GM21737 (cell line): ENCODE measurements at regions not wholly inside any gene's neighbourhood (a gene's known extent, or its start where the extent isn't known, plus 50 kb on each side); places are given as distances from the start of the nearest gene placed in this dataset.

ENCODE experiments used
- ATAC-seq: cut with Tn5 transposase; IDR thresholded peaks from one replicate; pipeline ENCODE4 v1.9.1; 2021; ENCODE audit warnings: mild to moderate bottlenecking, moderate library complexity; ENCODE audit not compliant: unreplicated experiment

DNA sequence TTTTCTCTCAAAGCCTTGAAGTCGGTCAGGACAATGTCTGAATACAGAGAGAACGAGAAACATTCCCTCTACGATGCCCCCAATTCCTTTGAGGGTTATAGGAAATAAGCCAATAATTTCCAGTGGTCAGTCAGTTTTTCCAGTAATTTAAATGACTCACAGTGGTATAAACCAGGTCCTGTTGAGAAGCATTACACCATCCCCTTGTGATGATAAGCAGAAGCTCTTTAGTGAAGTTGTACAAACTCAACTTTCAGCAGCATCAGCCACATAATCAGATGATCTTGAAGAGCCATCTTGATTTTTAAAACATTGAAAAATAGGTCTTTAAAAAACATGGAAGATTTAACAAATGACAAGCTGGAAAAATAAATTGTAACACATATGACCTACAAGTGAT, 173.9 kb upstream of the ZNF462 start:
- no peak for ATAC-seq

DNA sequence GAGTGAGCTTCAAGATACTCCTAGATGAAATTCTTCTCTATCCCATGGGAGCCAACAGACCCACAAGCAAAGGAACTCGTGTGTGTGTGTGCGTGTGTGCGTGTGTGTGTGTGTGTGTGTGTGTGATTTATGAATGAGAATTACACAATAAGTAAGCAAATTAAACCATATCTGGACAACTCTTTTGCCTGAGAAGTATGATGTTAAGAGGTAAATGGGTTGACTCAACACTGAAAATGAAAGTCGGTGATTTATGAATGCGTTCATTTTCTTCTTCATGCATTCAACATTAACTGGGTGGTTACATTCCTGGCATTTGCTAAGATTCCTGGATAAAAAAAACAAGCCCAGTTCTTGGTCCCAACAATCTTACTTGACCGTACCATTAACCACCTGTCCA, 171.3 kb upstream of the ZNF462 start:
- ATAC-seq, result no peak

- ATAC-seq, result no peak
Measured at GRCh38 chr9:106693558-106693957, 169.4 kb upstream of the ZNF462 start.

DNA sequence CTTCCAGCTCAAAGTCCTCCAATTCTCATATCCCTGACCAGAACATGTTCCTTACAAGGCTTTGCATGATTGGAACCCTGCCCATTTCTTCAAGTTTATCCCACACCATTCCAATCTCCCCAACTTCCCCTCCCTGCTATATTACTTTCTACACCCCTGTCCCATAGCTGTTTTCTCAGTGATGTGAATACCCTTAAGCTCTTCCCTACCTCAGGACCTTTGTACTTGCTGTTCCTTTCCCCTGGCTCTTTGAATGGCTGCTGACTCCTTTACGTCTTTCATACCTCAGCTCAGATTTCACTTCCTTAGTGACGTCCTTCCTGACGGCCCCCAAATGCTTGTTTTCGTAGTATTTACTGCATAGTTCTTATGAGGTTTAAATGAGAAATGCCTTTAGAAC, 166.2 kb upstream of the ZNF462 start:
- ATAC-seq, result no peak

GRCh38 chr9:106697390-106697749, 165.6 kb upstream of the ZNF462 start:
- no peak for ATAC-seq

- ATAC-seq, result no peak
Measured at GRCh38 chr9:106697750-106698502, 165.0 kb upstream of the ZNF462 start.

DNA sequence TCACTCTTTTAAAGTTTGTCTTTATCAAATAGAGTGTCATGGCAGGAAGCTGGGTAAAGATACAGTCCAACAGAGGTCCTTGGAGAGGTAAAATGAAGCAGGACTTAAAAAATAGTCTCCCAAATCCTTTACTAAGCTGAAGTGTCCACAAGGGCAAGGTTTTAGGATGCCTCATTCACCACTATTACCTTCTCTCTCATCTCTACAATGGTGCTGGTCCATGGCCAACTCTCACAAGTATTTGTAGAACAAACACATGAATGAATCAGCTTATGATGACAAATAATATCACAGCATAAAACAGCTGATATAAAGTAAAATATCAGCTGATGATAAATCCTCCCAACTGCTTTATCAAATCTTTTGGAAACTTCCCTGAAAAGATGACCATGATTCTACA, 162.3 kb upstream of the ZNF462 start:
- no peak for ATAC-seq

DNA sequence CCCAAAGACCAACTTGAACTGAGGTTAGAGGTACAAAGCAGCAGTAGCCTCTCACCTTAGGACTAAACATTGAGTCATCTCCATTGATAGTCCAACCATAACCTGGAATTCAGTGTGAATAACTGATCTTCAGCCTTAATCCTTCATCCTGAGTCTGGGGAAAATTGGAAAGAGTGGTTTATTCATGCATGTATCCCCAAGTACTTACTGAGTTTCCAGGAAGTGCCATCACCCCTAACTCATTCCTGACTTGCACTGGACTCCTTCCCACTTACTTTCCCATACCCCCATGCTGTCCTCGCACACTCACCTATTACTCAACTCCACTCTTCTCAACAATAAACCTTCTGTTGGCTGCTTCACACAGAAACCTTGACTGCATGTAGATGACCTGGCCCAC, 161.4 kb upstream of the ZNF462 start:
- ATAC-seq, result no peak

- no peak for ATAC-seq
Measured at GRCh38 chr9:106704056-106704615, 158.8 kb upstream of the ZNF462 start.

DNA sequence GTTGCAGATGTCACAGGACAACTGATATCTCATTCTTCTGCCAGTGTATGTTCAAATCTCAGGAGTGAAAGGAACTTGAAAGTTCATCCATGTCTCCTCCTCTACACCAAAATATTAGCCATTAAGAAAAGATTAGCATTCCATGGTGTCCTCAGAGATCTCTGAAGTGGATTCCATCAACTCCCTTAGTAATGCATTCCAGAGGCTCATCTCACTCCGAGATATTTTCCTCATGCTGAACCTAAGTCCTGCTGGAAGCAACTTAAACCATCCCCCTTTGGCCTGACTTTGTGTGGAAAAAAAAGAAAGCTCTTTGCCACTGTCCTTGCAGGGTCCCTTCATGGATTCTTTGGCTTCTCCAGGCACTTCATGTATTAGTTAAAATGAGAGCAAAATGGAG, 155.7 kb upstream of the ZNF462 start:
- no peak for ATAC-seq

GRCh38 chr9:106707738-106708474, 155.1 kb upstream of the ZNF462 start:
- ATAC-seq, result no peak

DNA sequence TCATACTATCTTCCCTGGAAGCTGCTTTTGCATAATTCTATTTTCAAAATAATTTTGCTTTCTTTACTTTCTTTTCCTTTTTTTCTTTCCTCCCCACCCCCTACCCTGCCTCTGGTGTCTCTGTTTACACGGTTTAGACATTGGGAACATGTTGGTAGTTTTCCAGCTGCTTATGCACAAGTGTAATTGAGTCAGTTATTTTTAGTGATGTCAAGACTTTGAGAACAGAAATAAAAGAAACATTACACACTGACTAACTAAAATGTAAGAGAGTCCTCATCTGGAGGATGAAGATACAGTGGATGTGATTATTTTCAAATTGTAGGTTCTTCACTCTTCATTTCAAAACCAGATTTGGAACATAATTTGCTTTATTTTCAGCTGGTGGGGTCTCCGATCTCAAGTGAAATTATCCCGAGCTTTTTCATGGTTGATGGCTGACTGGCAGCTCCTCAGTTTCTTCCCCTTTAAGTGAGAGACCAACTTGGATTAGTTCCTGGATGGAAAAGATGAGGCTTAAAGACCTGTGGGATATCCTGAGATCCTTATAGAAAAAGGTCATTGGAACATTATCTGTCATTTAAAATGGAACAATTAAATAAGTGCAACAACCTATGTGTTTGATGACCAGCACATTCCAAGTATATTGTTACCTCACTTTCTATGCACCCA, 154.4 kb upstream of the ZNF462 start:
- ATAC-seq, result no peak

- no peak for ATAC-seq
Measured at GRCh38 chr9:106712279-106712678, 150.7 kb upstream of the ZNF462 start.

- no peak for ATAC-seq
Measured at GRCh38 chr9:106713206-106713605, 149.8 kb upstream of the ZNF462 start.

GRCh38 chr9:106716820-106717219, 146.1 kb upstream of the ZNF462 start:
- ATAC-seq, result no peak

DNA sequence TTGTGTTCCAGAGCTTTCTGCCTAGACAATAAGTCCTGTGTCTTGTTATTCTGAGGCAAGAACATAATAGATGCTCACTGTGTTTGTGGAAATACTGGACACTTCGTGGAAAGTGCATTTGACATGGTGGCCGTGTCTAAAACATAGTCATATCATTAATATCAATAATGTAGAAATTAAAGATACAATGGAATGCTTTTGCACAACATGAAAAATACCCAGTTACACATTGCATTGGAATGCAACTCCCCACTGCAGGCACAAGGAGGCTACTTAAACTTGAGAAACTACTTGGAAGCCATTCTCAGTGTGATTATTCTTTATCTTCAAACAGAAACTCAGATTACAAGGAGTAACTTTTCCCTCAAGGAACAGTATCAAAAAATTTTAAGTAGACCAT, 145.3 kb upstream of the ZNF462 start:
- no peak for ATAC-seq

DNA sequence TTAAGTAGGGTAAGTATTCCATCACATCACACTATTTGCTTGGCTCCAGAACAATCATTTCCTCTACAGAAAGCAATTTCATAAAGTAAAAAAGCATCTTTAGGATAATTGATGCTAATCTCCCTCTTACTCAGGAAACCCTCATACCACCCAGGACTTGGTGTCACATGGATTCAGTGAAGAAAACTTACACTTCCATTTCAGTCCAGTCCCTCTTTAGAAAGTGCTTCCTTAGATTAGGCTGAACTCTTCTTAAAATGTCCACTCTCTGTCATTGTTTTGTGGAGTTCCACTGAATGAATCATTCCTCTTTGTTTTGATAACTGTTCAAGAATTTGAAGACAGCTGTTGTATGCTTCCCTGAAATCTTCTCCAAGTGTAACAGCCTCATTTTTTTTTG, 144.0 kb upstream of the ZNF462 start:
- ATAC-seq, result no peak

GRCh38 chr9:106722051-106722753, 140.8 kb upstream of the ZNF462 start:
- ATAC-seq, result no peak

DNA sequence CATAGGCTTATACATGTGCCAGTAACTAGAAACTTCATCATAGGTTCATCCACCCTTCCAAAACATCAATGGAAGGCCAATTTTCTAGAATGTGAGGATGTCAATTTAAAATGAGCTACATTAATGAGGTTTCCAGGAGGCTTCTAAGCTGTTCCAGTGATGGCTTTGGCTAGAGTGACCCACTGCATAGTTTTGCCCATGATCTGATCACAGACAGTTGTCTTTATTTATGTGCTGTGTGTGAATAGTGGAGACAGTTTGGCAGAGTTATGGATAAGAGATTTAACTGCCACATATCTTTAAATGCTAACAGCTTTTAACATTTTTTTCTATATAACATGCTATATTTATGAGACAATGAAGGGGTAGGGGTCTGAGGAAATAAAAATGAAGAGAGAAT, 139.0 kb upstream of the ZNF462 start:
- no peak for ATAC-seq

DNA sequence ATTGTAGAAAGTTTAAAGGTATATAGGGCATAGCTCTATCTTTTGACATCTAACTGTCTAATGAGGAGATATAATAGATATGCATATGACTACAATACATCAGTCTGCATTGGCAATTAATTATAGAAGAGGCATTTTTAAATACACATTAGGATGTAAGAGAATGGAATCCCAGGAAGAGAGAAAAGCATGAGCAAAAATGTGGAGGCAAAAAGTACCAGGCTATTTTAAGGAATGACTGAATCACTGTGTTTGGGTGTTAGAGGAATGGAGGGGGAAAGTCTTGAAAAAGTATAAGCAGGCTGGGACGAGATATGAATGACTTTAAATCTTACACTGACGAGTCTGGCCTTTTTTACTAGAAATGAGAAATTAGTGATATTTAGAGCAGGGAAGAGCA, 138.4 kb upstream of the ZNF462 start:
- no peak for ATAC-seq
